ENCODE measurements at regions not wholly inside any gene's neighbourhood (a gene's known extent, or its start where the extent isn't known, plus 50 kb on each side); places are given as distances from the start of the nearest gene placed in this dataset.

GRCh38 chr17:73758245-73758644, 114.0 kb upstream of the SDK2 start:
- no peak for DNase-seq

- no peak for DNase-seq
Observed at GRCh38 chr17:73759324-73759723, 115.1 kb upstream of the SDK2 start.

- DNase-seq, result no peak
Observed at GRCh38 chr17:73759734-73760438, 115.6 kb upstream of the SDK2 start.

- no peak for DNase-seq
Observed at GRCh38 chr17:73760439-73760758, 116.2 kb upstream of the SDK2 start.

- no peak for DNase-seq
Observed at GRCh38 chr17:73765824-73766563, 121.7 kb upstream of the SDK2 start.

- no peak for DNase-seq
Observed at GRCh38 chr17:73767696-73768095, 123.5 kb upstream of the SDK2 start.

- DNase-seq, result no peak
Observed at GRCh38 chr17:73768691-73769090, 124.4 kb upstream of the SDK2 start.

GRCh38 chr17:73769479-73769878, 125.2 kb upstream of the SDK2 start:
- no peak for DNase-seq

GRCh38 chr17:73770115-73770848, 126.0 kb upstream of the SDK2 start:
- DNase-seq, result no peak

- no peak for DNase-seq
Observed at GRCh38 chr17:73770849-73771229, 126.6 kb upstream of the SDK2 start.

GRCh38 chr17:73772107-73772705, 128.0 kb upstream of the SDK2 start:
- DNase-seq, result no peak

GRCh38 chr17:73773702-73774101, 129.5 kb upstream of the SDK2 start:
- DNase-seq, result no peak

- DNase-seq, result no peak
Observed at GRCh38 chr17:73774852-73775251, 130.6 kb upstream of the SDK2 start.

- DNase-seq, result no peak
Observed at GRCh38 chr17:73776351-73777130, 132.3 kb upstream of the SDK2 start.

GRCh38 chr17:73777131-73777449, 132.8 kb upstream of the SDK2 start:
- DNase-seq, result no peak

- DNase-seq, result no peak
Observed at GRCh38 chr17:73782231-73782630, 138.0 kb upstream of the SDK2 start.

- DNase-seq, result no peak
Observed at GRCh38 chr17:73782641-73783381, 138.6 kb upstream of the SDK2 start.

GRCh38 chr17:73783382-73783766, 139.1 kb upstream of the SDK2 start:
- DNase-seq, result no peak

- DNase-seq, result no peak
Observed at GRCh38 chr17:73783945-73784603, 139.8 kb upstream of the SDK2 start.

- DNase-seq, result no peak
Observed at GRCh38 chr17:73785496-73785895, 141.3 kb upstream of the SDK2 start.

- no peak for DNase-seq
Observed at GRCh38 chr17:73785958-73786743, 141.9 kb upstream of the SDK2 start.
